Stimulated activated naive CD8-positive, alpha-beta T cell treated with anti-CD3 and anti-CD28 coated beads, Interleukin-15, Interleukin-2, amounts not matched to agents 100 ng/mL and 50 ng/mL, for 24 hours (primary cell): ENCODE measurements at regions not wholly inside any gene's neighbourhood (a gene's known extent, or its start where the extent isn't known, plus 50 kb on each side); places are given as distances from the start of the nearest gene placed in this dataset.

ENCODE experiments used
- H3K27ac Mint-ChIP-seq: one replicate; pipeline ENCODE4 v1.8.0; 2021; ENCODE audit warnings: mild to moderate bottlenecking, mixed read lengths
- H3K27me3 Mint-ChIP-seq: one replicate; pipeline ENCODE4 v1.8.0; 2021; ENCODE audit warnings: mixed read lengths
- H3K36me3 Mint-ChIP-seq: one replicate; pipeline ENCODE4 v1.8.0; 2021; ENCODE audit warnings: low read depth, mixed read lengths
- H3K4me1 Mint-ChIP-seq: one replicate; pipeline ENCODE4 v1.8.0; 2021; ENCODE audit warnings: low read depth, mixed read lengths
- H3K4me3 Mint-ChIP-seq: one replicate; pipeline ENCODE4 v1.8.0; 2021; ENCODE audit warnings: mild to moderate bottlenecking, mixed read lengths
- H3K9me3 Mint-ChIP-seq: one replicate; pipeline ENCODE4 v1.8.0; 2021; ENCODE audit warnings: mixed read lengths

- Mint-ChIP-seq H3K4me3 (no peak overlapping the region), H3K9me3 (no peaks in the 10 kb centered on the region), H3K27me3 (no peaks in the 10 kb centered on the region), H3K4me1 (no peaks in the 10 kb centered on the region), H3K27ac (no peak overlapping the region), H3K36me3 (no peaks in the 10 kb centered on the region)
These were observed 433.5 kb upstream of the HSFY2 start for GRCh38 chrY:19207048-19207447.

- peaks cover 14% of the 10 kb centered on the region for H3K9me3 Mint-ChIP-seq
- no peak overlapping the region for H3K27ac Mint-ChIP-seq
- H3K4me1 Mint-ChIP-seq: no peaks in the 10 kb centered on the region
- no peaks in the 10 kb centered on the region for H3K36me3 Mint-ChIP-seq
- H3K27me3 Mint-ChIP-seq: no peaks in the 10 kb centered on the region
- no peak overlapping the region for H3K4me3 Mint-ChIP-seq
These were observed 407.3 kb upstream of the HSFY2 start for GRCh38 chrY:19180824-19181223.

- Mint-ChIP-seq H3K4me1 (no peaks in the 10 kb centered on the region), H3K9me3 (no peaks in the 10 kb centered on the region), H3K4me3 (no peak overlapping the region), H3K36me3 (no peaks in the 10 kb centered on the region), H3K27me3 (no peaks in the 10 kb centered on the region), H3K27ac (no peak overlapping the region)
These were observed 394.6 kb upstream of the HSFY2 start for GRCh38 chrY:19168202-19168565.

GRCh38 chrY:19167319-19168201 lies 394.0 kb upstream of the HSFY2 start:
- Mint-ChIP-seq H3K4me1 (no peaks in the 10 kb centered on the region), H3K27me3 (no peaks in the 10 kb centered on the region), H3K36me3 (no peaks in the 10 kb centered on the region), H3K9me3 (no peaks in the 10 kb centered on the region), H3K27ac (no peak overlapping the region), H3K4me3 (no peak overlapping the region)

GRCh38 chrY:19148783-19149182 lies 375.2 kb upstream of the HSFY2 start:
- Mint-ChIP-seq H3K4me3 (no peak overlapping the region), H3K27ac (no peak overlapping the region), H3K9me3 (peaks cover 4% of the 10 kb centered on the region), H3K36me3 (no peaks in the 10 kb centered on the region), H3K27me3 (no peaks in the 10 kb centered on the region), H3K4me1 (peaks cover 4% of the 10 kb centered on the region)

GRCh38 chrY:19146296-19146695 lies 372.8 kb upstream of the HSFY2 start:
- Mint-ChIP-seq H3K4me1 (peaks cover 4% of the 10 kb centered on the region), H3K4me3 (no peak overlapping the region), H3K36me3 (no peaks in the 10 kb centered on the region), H3K27me3 (peaks cover 4% of the 10 kb centered on the region), H3K27ac (no peak overlapping the region), H3K9me3 (peaks cover 4% of the 10 kb centered on the region)

- no peak overlapping the region for H3K4me3 Mint-ChIP-seq
- no peak overlapping the region for H3K27ac Mint-ChIP-seq
- H3K4me1 Mint-ChIP-seq: peaks cover 12% of the 10 kb centered on the region
- peaks cover 8% of the 10 kb centered on the region for H3K27me3 Mint-ChIP-seq
- no peaks in the 10 kb centered on the region for H3K36me3 Mint-ChIP-seq
- H3K9me3 Mint-ChIP-seq: peaks cover under 1% of the 10 kb centered on the region
These were observed 368.6 kb upstream of the HSFY2 start for GRCh38 chrY:19142093-19142492.

GRCh38 chrY:19140285-19140920 lies 366.9 kb upstream of the HSFY2 start:
- H3K27ac Mint-ChIP-seq: no peak overlapping the region
- H3K4me1 Mint-ChIP-seq: peaks cover 12% of the 10 kb centered on the region
- no peak overlapping the region for H3K4me3 Mint-ChIP-seq
- H3K27me3 Mint-ChIP-seq: peaks cover 8% of the 10 kb centered on the region
- no peaks in the 10 kb centered on the region for H3K9me3 Mint-ChIP-seq
- H3K36me3 Mint-ChIP-seq: no peaks in the 10 kb centered on the region

- Mint-ChIP-seq H3K27me3 (peaks cover 9% of the 10 kb centered on the region), H3K4me3 (no peak overlapping the region), H3K4me1 (peaks cover 14% of the 10 kb centered on the region), H3K36me3 (no peaks in the 10 kb centered on the region), H3K27ac (no peak overlapping the region), H3K9me3 (no peaks in the 10 kb centered on the region)
These were observed 360.9 kb upstream of the HSFY2 start for GRCh38 chrY:19134426-19134825.

- Mint-ChIP-seq H3K9me3 (no peaks in the 10 kb centered on the region), H3K4me1 (peaks cover 20% of the 10 kb centered on the region), H3K27me3 (peaks cover 11% of the 10 kb centered on the region), H3K27ac (peak overlapping the region; percentile 0), H3K36me3 (no peaks in the 10 kb centered on the region), H3K4me3 (no peak overlapping the region)
These were observed 357.2 kb upstream of the HSFY2 start for GRCh38 chrY:19130569-19131358.

- H3K36me3 Mint-ChIP-seq: no peaks in the 10 kb centered on the region
- H3K4me3 Mint-ChIP-seq: no peak overlapping the region
- no peaks in the 10 kb centered on the region for H3K9me3 Mint-ChIP-seq
- H3K4me1 Mint-ChIP-seq: peaks cover 25% of the 10 kb centered on the region
- H3K27ac Mint-ChIP-seq: no peak overlapping the region
- peaks cover 12% of the 10 kb centered on the region for H3K27me3 Mint-ChIP-seq
These were observed 353.4 kb upstream of the HSFY2 start for GRCh38 chrY:19126889-19127288.

GRCh38 chrY:19124609-19125008 lies 351.1 kb upstream of the HSFY2 start:
- Mint-ChIP-seq H3K4me3 (no peak overlapping the region), H3K9me3 (no peaks in the 10 kb centered on the region), H3K36me3 (no peaks in the 10 kb centered on the region), H3K27me3 (peaks cover 16% of the 10 kb centered on the region), H3K4me1 (peaks cover 11% of the 10 kb centered on the region), H3K27ac (no peak overlapping the region)

GRCh38 chrY:19122450-19122849 lies 348.9 kb upstream of the HSFY2 start:
- H3K9me3 Mint-ChIP-seq: no peaks in the 10 kb centered on the region
- peaks cover 9% of the 10 kb centered on the region for H3K27me3 Mint-ChIP-seq
- H3K4me1 Mint-ChIP-seq: peaks cover 11% of the 10 kb centered on the region
- H3K27ac Mint-ChIP-seq: no peak overlapping the region
- no peaks in the 10 kb centered on the region for H3K36me3 Mint-ChIP-seq
- no peak overlapping the region for H3K4me3 Mint-ChIP-seq

GRCh38 chrY:19098349-19098748 lies 324.8 kb upstream of the HSFY2 start:
- Mint-ChIP-seq H3K36me3 (no peaks in the 10 kb centered on the region), H3K27me3 (no peaks in the 10 kb centered on the region), H3K9me3 (no peaks in the 10 kb centered on the region), H3K4me1 (no peaks in the 10 kb centered on the region), H3K4me3 (no peak overlapping the region), H3K27ac (no peak overlapping the region)

GRCh38 chrY:19095460-19095859 lies 321.9 kb upstream of the HSFY2 start:
- H3K27me3 Mint-ChIP-seq: no peaks in the 10 kb centered on the region
- no peaks in the 10 kb centered on the region for H3K36me3 Mint-ChIP-seq
- no peaks in the 10 kb centered on the region for H3K9me3 Mint-ChIP-seq
- H3K4me3 Mint-ChIP-seq: no peak overlapping the region
- H3K4me1 Mint-ChIP-seq: no peaks in the 10 kb centered on the region
- no peak overlapping the region for H3K27ac Mint-ChIP-seq
